SK-N-MC (cell line): ENCODE measurements at regions not wholly inside any gene's neighbourhood (a gene's known extent, or its start where the extent isn't known, plus 50 kb on each side); places are given as distances from the start of the nearest gene placed in this dataset.

Experiments
- EZH2 ChIP-seq: fragments of 200-600 bp; sonication (generic); IDR thresholded peaks from one replicate; pipeline ENCODE4 v1.6.1; 2017; ENCODE audit warnings: antibody characterized with exemption
- FOXP2 ChIP-seq: optimal IDR thresholded peaks from 2 replicates; pipeline ENCODE3; 2011; ENCODE audit warnings: mild to moderate bottlenecking, moderate library complexity; ENCODE audit not compliant: insufficient read depth; ENCODE audit errors: extremely low read length, control extremely low read depth
- POLR2AphosphoS5 ChIP-seq: IDR thresholded peaks from 2 replicates; pipeline ENCODE4 v1.6.1; 2012; ENCODE audit warnings: mild to moderate bottlenecking, low read depth, low read length, borderline replicate concordance

- no peak for TF ChIP-seq EZH2
- no peak for TF ChIP-seq POLR2AphosphoS5
- no peak for TF ChIP-seq FOXP2
Measured at GRCh38 chr5:67999391-67999790, 216.2 kb upstream of the PIK3R1 start.
